ENCODE measurements at regions not wholly inside any gene's neighbourhood (a gene's known extent, or its start where the extent isn't known, plus 50 kb on each side); places are given as distances from the start of the nearest gene placed in this dataset.

- H3K36me3 ChIP-seq (ENCODE audit: control insufficient read depth in 1 of 2, insufficient read depth in 2 of 2, low read length in 2 of 2) = no peaks in the 10 kb centered on the region
- ATAC-seq (no peak), DNase-seq (ENCODE audit: low read depth, low spot score) (no peak)
- H3K4me1 ChIP-seq (ENCODE audit: control insufficient read depth in 1 of 2, insufficient read depth in 2 of 2, low read length in 2 of 2) = no peaks in the 10 kb centered on the region
- no peaks in the 10 kb centered on the region for H3K9me2 ChIP-seq (ENCODE audit: insufficient read depth)
- H3K9ac ChIP-seq (ENCODE audit: low read length) = no peak overlapping the region
- H3K27me3 ChIP-seq (ENCODE audit: insufficient read depth, low read length) = 0 out of 2 replicates have a peak, but pooled peaks cover 4% of the 10 kb centered on the region
- intact Hi-C loops (cut with micrococcal nuclease) = no loop called here
- H4K20me1 ChIP-seq (ENCODE audit: insufficient read depth) = no peaks in the 10 kb centered on the region
- ChIA-PET RAD21 (ENCODE audit: low non-redundant PET in 1 of 2, low total read pairs in 2 of 2, uncharacterized antibody in 2 of 2, unreplicated experiment in 2 of 2) (no interaction called here), POLR2A (no interaction called here), CTCF (no interaction called here)
- no peaks in the 10 kb centered on the region for H3K79me2 ChIP-seq (ENCODE audit: insufficient read depth, low read length)
- H2AFZ ChIP-seq (ENCODE audit: low read depth, low read length, poor library complexity, severe bottlenecking) = no peak overlapping the region
- H3K27ac ChIP-seq (ENCODE audit: low read depth, low read length) = no peak overlapping the region
- no peak overlapping the region for H3K4me2 ChIP-seq (ENCODE audit: low read length)
- H3K4me3 ChIP-seq (replicated peaks in 1 of 2; ENCODE audit: low read depth in 1 of 2, low read length in 2 of 2) = no peak overlapping the region
- no TSS peak for BruUV-seq (replicated peaks)
- TF ChIP-seq ZBTB33 (IDR thresholded peaks at IDR 0.05; ENCODE audit: extremely low read depth, insufficient replicate concordance, low read length) = no peak
- TF ChIP-seq FOSL1 (IDR thresholded peaks at IDR 0.05; ENCODE audit: low read depth) = no peak
- TF ChIP-seq POLR2A (IDR thresholded peaks at IDR 0.05; ENCODE audit: borderline replicate concordance, extremely low read depth, insufficient read depth, insufficient read length) = no peak
- TF ChIP-seq ELF1 (IDR thresholded peaks at IDR 0.05; ENCODE audit: borderline replicate concordance, low read depth) = no peak
- no peak for TF ChIP-seq CEBPB (IDR thresholded peaks at IDR 0.05; ENCODE audit: low read depth)
- TF ChIP-seq EZH2 (IDR thresholded peaks at IDR 0.05) = no peak
- TF ChIP-seq YY1 (IDR thresholded peaks at IDR 0.05; ENCODE audit: extremely low read depth, insufficient replicate concordance, low read depth, low read length) = no peak
- TF ChIP-seq ZNF274 (IDR thresholded peaks at IDR 0.05; ENCODE audit: low read depth, low read length) = no peak
- TF ChIP-seq MAX (IDR thresholded peaks at IDR 0.05) = no peak
- no peak for TF ChIP-seq ATF3 (IDR thresholded peaks at IDR 0.05)
- TF ChIP-seq RAD21 (IDR thresholded peaks at IDR 0.05; ENCODE audit: low read depth) = no peak
- TF ChIP-seq ZFX (IDR thresholded peaks at IDR 0.05) = no peak
- no peak for TF ChIP-seq EGR1 (IDR thresholded peaks at IDR 0.05; ENCODE audit: low read depth)
- no peak for TF ChIP-seq JUND (IDR thresholded peaks at IDR 0.05)
- no peak for TF ChIP-seq SIN3A (IDR thresholded peaks at IDR 0.05; ENCODE audit: low read depth)
- H3K9me3 ChIP-seq (ENCODE audit: control insufficient read depth in 1 of 2, insufficient read depth in 1 of 2, low read depth in 1 of 2, low read length in 2 of 2) = no peaks in the 10 kb centered on the region
Observed at GRCh38 chr13:106942563-106942962, 374.6 kb upstream of the ARGLU1 start.
